Upper lobe of left lung (tissue), 6 donors: ENCODE measurements at regions not wholly inside any gene's neighbourhood (a gene's known extent, or its start where the extent isn't known, plus 50 kb on each side); places are given as distances from the start of the nearest gene placed in this dataset.

Source experiments
- ATAC-seq, 2 donors: fragments of 200-7000 bp; cut with Tn5 transposase; one replicate each; pipeline ENCODE4 v1.9.1; 2022; ENCODE audit warnings: mild to moderate bottlenecking in 2 of 2, moderate library complexity in 2 of 2; ENCODE audit not compliant: low FRiP score in 2 of 2
- DNase-seq, 2 donors: peaks; one replicate each; pipeline ENCODE4 v3.0.0-alpha.2; 2019 to 2020
- H3K27ac ChIP-seq, 4 donors: fragments of 200-600 bp; sonication (generic); one replicate each; pipeline ENCODE4 v1.5.1; 2016 to 2019
- H3K27me3 ChIP-seq, 4 donors: fragments of 200-600 bp; sonication (generic); one replicate each; pipeline ENCODE4 v1.5.1; 2017 to 2019
- H3K36me3 ChIP-seq, 4 donors: fragments of 200-600 bp; sonication (generic); one replicate each; pipeline ENCODE4 v1.5.1; 2016 to 2019
- H3K4me1 ChIP-seq, 4 donors: fragments of 200-600 bp; sonication (generic); one replicate each; pipeline ENCODE4 v1.5.1; 2018 to 2019
- H3K4me3 ChIP-seq, 4 donors: fragments of 200-600 bp; sonication (generic); one replicate each; pipeline ENCODE4 v1.5.1; 2017 to 2019; ENCODE audit warnings: mild to moderate bottlenecking in 2 of 4, moderate library complexity in 1 of 4
- H3K9me3 ChIP-seq, 4 donors: fragments of 200-600 bp; sonication (generic); one replicate each; pipeline ENCODE4 v1.5.1; 2018 to 2019
- CTCF ChIP-seq, 6 experiments: fragments of 450-650 bp in 4 of 6; fragments of 200-600 bp in 2 of 6; sonication (generic) in 2 of 6; IDR thresholded peaks; one replicate each; pipeline ENCODE4 v1.5.1; 2016 to 2019; ENCODE audit warnings: antibody characterized with exemption in 6 of 6
- EP300 ChIP-seq, 4 donors: sonication (generic); formaldehyde crosslinking; IDR thresholded peaks; one replicate each; pipeline ENCODE4 v1.5.1; 2017; ENCODE audit warnings: antibody characterized with exemption in 4 of 4, control low read depth in 2 of 4
- POLR2A ChIP-seq, 4 donors: fragments of 450-650 bp; IDR thresholded peaks; one replicate each; pipeline ENCODE4 v1.5.1; 2016 to 2017; ENCODE audit warnings: antibody characterized with exemption in 4 of 4, mild to moderate bottlenecking in 2 of 4
- POLR2AphosphoS5 ChIP-seq, 2 donors: sonication (generic); formaldehyde crosslinking; IDR thresholded peaks; one replicate each; pipeline ENCODE4 v1.5.1; 2017; ENCODE audit warnings: antibody characterized with exemption in 2 of 2
- WGBS, 2 donors: methylation state at CpG; one replicate each; pipeline ENCODE4 v1.1.5; 2017 to 2018; 5-methylcytosine and 5-hydroxymethylcytosine counted together
- donor health status: DM: no; HTN: no; CAD: no; lungs with moderate emphysema.
- donor health status: DM: no; HTN: yes; CAD: no; lungs with severe emphysema.

DNA sequence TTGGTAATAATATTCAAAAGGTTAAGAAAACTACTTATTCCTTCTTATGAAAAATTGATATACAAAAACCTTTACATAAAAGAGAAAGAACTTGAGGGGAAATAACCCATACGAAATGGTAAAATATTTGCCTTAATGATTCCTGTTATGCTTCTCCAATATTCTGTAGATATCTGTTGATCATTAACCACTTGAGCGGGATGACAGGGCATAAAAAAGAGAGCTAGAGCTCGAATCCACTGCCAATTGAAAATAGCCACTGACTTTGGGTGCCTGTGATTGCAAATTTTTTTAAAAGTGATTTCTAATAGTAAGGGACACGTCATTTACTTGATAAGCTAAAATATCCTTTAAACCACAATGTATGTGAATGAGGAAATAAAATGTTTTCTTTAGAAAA, 188.1 kb downstream of the MOXD1 start:
- TF ChIP-seq POLR2A (IDR thresholded peaks at IDR 0.05) (no peak), EP300 (IDR thresholded peaks at IDR 0.05) (no peak), CTCF (IDR thresholded peaks at IDR 0.05) (no peak), POLR2AphosphoS5 (IDR thresholded peaks at IDR 0.05) (no peak)
- Histone ChIP-seq H3K27me3 (no peaks in the 10 kb centered on the region), H3K27ac (no peak overlapping the region), H3K36me3 (no peaks in the 10 kb centered on the region), H3K4me1 (no peaks in the 10 kb centered on the region), H3K9me3 (no peaks in the 10 kb centered on the region), H3K4me3 (no peak overlapping the region)
- ATAC-seq (no peak), DNase-seq (no peak)
- 74 to 81% methylated on average over 4 of the region's 4 CpGs for WGBS, 2 donors

DNA sequence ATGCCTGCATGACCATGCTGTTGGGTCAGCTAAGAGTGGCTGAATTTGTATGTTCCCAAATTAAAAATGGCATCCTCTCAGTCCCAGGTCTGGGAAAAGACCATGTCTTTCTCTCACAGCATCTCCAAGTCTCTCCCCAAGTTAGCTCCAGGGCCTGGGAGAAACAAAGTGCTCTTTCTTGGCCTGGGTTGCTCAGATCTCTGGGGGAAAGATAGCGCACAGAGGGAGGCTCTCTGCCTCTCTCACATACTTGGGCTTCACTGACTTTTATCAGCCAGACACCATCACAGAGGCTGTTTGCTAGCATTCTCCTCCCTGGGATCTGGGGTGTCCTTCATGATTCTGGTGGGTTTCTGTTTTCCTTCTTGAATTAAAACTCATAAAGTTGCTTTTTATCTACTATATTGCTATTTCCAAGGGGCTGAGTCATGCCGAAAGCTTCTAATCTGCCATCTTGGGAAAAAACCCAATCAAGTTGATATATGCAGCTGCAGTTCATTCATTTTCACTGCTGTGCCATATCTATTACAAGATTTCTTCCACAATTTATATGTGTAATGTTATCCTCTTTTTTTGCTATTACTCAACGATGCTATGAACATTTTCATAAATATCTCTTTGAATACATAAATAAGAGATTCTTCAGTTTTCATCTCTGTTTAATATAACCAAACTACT, 190.2 kb downstream of the MOXD1 start:
- H3K36me3 ChIP-seq = no peaks in the 10 kb centered on the region
- H3K27me3 ChIP-seq = no peaks in the 10 kb centered on the region
- no peak for ATAC-seq
- H3K4me3 ChIP-seq = no peak overlapping the region
- H3K9me3 ChIP-seq = no peaks in the 10 kb centered on the region
- no peak for DNase-seq
- no peak overlapping the region for H3K27ac ChIP-seq
- 80 to 88% methylated on average over 3 of the region's 3 CpGs for WGBS, 2 donors
- H3K4me1 ChIP-seq = no peaks in the 10 kb centered on the region
- no peak for TF ChIP-seq POLR2AphosphoS5 (IDR thresholded peaks at IDR 0.05)
- no peak for TF ChIP-seq POLR2A (IDR thresholded peaks at IDR 0.05)
- no peak for TF ChIP-seq CTCF (IDR thresholded peaks at IDR 0.05)
- no peak for TF ChIP-seq EP300 (IDR thresholded peaks at IDR 0.05)

DNA sequence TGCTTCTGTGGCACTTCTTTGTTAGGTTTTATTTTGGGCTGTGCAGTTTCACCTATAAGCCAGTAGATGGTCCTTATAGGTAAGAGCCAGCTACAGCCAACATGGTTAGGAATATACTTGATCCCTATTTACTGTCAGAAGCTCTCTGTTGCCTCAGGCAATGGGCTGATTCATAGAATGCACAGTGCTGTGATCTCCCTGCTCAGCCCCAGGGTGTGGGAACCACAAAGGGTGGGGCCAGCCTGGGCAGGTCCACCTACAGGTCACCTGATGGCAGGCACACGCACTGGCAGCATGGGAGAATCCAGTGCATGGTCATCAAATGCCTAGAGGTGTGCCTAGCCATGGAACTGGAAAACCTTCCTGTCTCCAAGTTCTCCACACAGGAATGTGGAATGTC, 191.9 kb downstream of the MOXD1 start:
- H3K4me3 ChIP-seq = no peak overlapping the region
- no peaks in the 10 kb centered on the region for H3K4me1 ChIP-seq
- WGBS, 2 donors = 100% methylated on average over 1 of the region's 1 CpG
- no peaks in the 10 kb centered on the region for H3K36me3 ChIP-seq
- no peak overlapping the region for H3K27ac ChIP-seq
- H3K9me3 ChIP-seq = no peaks in the 10 kb centered on the region
- ATAC-seq (peak in 1 of 2 donors; percentile 19), DNase-seq (peak in 1 of 2 donors; percentile 2)
- no peaks in the 10 kb centered on the region for H3K27me3 ChIP-seq
- TF ChIP-seq POLR2A (IDR thresholded peaks at IDR 0.05) = no peak
- no peak for TF ChIP-seq CTCF (IDR thresholded peaks at IDR 0.05)
- no peak for TF ChIP-seq POLR2AphosphoS5 (IDR thresholded peaks at IDR 0.05)
- no peak for TF ChIP-seq EP300 (IDR thresholded peaks at IDR 0.05)

DNA sequence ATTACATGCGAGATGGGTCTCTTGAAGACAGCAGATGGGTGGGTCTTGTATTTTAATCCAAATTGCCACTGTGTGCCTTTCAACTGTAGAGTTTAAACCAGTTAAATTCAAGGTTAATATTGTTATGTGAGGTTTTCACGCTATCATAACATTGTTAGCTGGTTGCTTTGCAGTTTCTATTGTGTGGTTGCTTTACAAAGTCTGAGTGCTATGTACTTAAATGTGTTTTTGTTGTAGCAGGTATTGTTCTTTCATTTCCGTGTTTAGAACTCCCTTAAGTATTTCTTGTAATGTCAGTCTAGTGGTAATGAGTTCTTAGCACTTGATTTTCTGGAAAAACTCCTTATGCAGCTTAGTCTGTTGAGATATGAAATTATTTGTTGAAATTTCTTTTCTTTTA, 193.3 kb downstream of the MOXD1 start:
- ATAC-seq = no peak

More for the DNA sequence above, 193.3 kb downstream of the MOXD1 start:
- WGBS, 2 donors = 75 to 82% methylated on average over 3 of the region's 3 CpGs
- Histone ChIP-seq H3K27me3 (no peaks in the 10 kb centered on the region), H3K4me3 (no peak overlapping the region), H3K4me1 (no peaks in the 10 kb centered on the region), H3K36me3 (no peaks in the 10 kb centered on the region), H3K9me3 (no peaks in the 10 kb centered on the region), H3K27ac (no peak overlapping the region)
- TF ChIP-seq EP300 (IDR thresholded peaks at IDR 0.05) (no peak), POLR2AphosphoS5 (IDR thresholded peaks at IDR 0.05) (no peak), CTCF (IDR thresholded peaks at IDR 0.05) (no peak), POLR2A (IDR thresholded peaks at IDR 0.05) (no peak)
- DNase-seq = no peak
